HPDE6-E6E7 (cell line): ENCODE measurements at regions not wholly inside any gene's neighbourhood (a gene's known extent, or its start where the extent isn't known, plus 50 kb on each side); places are given as distances from the start of the nearest gene placed in this dataset.
"Not testable (repeated sequence)": the region's sequence is repeated elsewhere in the genome, so short reads cannot be mapped to it uniquely, and the experiment has no call there.

Experiments used
- DNase-seq: peaks from one replicate; pipeline ENCODE4 v3.0.0; 2011; ENCODE audit warnings: missing footprints; ENCODE audit errors: extremely low spot score

DNA sequence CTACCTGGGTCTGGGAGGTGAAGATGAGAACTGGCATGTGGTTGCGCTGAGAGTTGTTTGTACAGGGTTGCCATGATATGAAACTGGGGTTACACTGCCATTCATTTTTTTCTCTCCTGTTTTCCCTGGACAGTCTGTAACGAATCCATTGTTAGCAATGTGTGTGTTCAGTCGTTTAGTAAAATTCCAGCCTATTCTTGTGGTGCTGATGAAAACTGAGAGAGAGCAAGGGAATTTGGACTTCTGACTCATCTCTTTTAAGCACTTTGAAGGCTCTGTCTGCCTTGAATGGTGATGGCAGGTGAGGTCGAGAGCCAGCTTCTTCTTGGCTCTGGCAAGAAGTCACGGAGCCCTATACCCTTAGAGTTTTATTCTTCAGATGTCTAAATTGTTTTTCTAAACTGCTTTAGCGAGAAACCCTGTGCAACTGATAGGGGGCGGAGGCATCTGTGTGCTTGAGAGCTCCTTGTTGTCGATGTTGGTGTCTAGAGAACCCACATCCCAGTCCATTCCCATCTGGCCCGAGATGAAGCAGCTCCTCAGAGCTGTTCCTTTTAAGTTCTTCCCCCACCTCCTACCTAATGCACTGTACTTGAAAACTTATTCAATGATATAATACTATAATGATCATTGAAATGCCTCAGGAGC, 204.4 kb downstream of the TMX1 start:
- no peak for DNase-seq

DNA sequence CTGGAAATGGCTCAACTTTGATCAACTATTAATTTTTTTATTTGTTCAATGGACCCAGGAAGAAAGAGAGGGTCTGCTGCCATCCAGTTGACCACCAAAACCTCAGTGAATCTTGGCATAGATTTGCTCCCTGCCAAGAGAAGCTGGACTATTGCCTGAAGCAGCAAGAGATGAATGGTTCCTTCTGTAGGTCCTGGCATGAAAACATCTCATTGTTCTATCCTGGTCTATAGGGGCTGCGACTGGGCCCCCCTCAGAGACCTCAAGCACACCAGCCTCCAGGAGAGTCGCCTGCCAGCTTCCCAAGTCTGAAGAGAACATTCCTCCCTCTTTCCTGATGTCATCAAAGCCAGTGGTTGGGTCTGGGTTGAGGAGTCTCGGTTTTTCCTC, 204.9 kb downstream of the TMX1 start:
- DNase-seq, result no peak

DNA sequence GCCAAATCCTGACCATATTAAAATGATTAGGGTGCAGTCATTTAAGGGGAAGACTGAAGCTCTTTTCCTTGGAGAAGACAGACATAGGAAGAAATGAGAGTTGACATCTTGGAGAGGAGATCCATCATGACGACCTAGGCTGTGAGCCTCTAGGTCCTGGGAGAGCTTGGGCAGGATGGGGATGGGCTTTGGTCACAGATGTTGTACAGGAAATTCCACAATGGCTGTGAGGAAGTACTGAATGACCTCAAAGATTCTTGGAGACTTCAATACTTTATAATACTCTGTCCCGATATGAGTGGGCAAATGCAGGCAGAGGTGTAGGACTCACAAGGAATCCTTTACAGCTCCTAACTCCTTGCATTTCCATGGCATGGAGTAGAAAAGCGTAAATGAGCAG, 204.9 kb upstream of the FRMD6 start:
- DNase-seq, result no peak

GRCh38 chr14:51447411-51447810, 204.3 kb upstream of the FRMD6 start:
- DNase-seq, result no peak

GRCh38 chr14:51448831-51449670, 202.7 kb upstream of the FRMD6 start:
- no peak for DNase-seq

DNA sequence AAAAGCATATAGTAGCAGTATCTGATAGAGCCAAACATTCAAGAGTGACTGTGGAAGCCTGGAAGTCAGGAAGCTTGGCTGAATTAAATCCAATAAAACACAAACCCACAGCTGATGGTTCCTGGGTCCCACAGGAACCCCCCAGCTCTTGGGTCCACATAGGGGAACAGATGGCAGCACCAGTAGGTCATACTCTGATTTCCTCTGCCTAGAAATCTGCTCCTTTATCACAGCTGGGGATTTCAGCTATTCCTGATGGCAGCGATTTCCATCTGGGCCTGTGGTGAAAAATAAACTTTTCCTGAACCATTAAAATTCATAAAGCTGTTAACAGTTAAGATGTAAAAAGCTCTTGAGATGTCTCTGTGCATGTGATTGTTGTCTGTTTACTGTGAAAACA, 202.0 kb upstream of the FRMD6 start:
- no peak for DNase-seq

DNA sequence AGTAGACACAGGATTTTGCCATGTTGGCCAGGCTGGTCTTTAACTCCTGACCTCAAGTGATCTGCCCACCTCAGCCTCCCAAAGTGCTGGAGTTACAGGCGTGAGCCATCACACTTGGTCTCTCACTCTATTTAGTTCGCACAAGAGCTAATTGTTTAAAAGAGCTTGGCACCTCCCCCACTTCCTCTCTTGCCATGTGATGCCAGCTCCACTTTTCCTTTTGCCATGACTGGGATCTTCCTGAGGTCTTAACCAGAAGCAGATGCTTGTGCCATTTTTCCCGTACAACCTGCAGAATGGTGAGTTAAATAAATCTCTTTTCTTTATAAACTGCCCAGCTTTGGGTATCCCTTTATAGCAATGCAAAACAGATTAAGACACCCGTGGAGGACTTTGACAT, 200.1 kb upstream of the FRMD6 start:
- no peak for DNase-seq

- no peak for DNase-seq
Observed at GRCh38 chr14:51453869-51454268, 197.8 kb upstream of the FRMD6 start.

- DNase-seq, result no peak
Observed at GRCh38 chr14:51454351-51454750, 197.4 kb upstream of the FRMD6 start.

GRCh38 chr14:51455041-51455835, 196.5 kb upstream of the FRMD6 start:
- no peak for DNase-seq

DNA sequence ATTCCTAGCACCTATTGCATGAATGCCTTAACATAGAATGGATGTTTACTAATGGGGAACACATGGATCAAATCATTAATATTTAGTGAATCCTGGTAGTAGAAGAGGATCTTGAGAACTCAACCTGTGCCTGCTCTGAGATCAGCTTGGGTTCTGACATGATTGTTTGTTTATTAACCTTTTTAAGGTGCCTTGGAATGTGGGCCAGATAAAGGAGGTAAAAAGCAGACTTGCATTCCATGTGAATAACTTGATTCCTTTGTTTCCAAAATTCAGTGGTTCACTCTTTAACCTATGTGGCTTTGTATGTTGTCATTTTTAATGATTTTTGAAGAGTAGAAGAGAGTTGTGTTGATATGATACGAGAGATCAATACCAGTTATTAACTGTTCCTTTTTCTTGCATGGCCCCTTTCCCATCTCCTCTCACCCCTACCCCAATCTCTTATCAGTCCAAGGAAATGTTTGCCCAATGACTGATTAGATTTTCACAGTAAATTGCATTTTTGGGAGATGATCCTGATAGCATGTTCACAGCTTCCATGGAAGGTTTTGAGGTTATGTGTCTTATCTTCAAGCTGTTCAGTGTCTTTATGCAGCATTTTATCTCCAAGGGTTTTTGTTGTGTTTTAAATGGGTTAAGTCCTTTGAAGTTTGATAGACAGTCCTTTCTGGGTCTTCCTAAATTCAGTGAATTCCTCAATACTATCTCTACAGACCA, 193.7 kb upstream of the FRMD6 start:
- no peak for DNase-seq

- DNase-seq, result no peak
Observed at GRCh38 chr14:51458563-51458955, 193.2 kb upstream of the FRMD6 start.

- DNase-seq, result no peak
Observed at GRCh38 chr14:51460011-51460410, 191.7 kb upstream of the FRMD6 start.

DNA sequence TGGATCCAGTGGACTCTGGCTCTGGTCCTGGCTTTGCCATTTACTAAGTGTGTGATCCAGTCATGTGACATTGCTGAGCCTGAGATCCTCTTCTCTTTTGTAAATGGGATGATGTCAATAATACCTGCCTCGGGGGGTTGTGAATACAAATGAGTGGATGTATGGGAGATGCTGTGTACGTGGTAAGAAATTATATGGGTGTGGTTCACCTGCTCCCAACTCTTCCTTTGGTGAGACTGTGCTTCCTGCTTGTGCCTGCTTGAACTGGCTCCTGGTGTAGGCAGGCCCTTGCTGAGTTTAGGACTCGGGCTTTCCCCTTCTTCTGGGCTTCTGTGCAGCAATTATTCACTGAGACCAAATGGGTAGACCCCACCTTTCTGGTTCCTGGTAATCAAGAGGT, 189.5 kb upstream of the FRMD6 start:
- no peak for DNase-seq

DNA sequence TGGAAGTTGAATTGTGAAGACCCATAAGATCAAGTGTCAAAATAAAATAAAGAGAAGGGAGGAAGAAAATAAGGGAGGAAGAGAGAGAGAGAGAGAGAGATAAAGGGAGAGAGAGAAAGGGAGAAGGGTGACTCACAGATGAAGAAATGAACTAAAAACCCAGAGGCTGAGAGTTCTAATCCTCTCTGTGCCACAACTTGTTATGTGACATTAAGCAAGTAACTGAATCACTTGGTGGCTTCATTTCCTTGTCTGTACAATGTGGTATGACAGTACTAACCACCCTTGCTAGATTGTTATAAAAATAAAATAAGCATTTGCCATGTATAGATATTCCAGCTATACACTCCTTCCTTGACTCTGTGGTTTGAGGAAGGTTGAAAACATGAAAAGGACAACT, 189.0 kb upstream of the FRMD6 start:
- DNase-seq, result no peak

DNA sequence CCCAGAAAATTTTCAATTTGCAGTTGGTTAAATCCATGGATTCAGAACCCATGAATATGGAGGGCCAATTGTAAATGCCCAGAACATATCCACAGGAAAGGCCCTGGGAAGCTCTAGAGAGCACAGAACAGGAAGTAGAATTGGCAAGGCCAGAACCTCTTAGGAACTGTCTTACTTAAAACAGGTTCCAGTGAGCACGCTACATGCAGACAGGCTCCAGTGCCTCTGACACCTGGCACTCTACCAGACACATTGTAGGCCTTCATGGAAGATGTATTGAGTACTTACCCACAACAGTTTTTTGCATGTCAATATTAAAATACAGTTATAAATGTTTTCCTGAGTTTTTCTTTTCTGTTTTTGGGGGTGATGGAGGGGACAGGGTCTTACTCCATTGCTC, 188.2 kb upstream of the FRMD6 start:
- DNase-seq, result no peak

- DNase-seq, result no peak
Observed at GRCh38 chr14:51464411-51464810, 187.3 kb upstream of the FRMD6 start.

- DNase-seq, result no peak
Observed at GRCh38 chr14:51465486-51465885, 186.2 kb upstream of the FRMD6 start.

- not testable (repeated sequence) for DNase-seq
Observed at GRCh38 chr14:51467392-51467791, 184.3 kb upstream of the FRMD6 start.

GRCh38 chr14:51468523-51468922, 183.2 kb upstream of the FRMD6 start:
- no peak for DNase-seq

DNA sequence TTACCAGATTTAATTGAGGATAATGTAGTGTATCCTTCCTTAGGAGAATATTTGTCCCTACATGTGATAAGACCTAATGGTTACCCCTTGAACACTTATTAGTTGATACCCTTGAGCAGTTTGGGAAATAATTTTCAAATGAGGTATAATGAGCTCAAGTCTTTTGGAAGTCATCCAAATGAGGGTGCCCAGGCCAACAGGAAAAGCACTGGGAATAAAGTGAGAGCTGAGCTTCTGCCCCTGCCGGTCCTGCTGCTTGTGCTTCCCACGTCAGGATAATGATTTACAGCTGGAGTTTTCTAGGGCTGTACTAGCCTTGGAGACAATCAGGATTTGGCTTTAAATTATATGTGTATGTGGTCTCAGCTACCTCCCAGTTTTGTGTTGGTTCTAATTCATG, 178.8 kb upstream of the FRMD6 start:
- DNase-seq, result no peak

GRCh38 chr14:51473351-51473750, 178.4 kb upstream of the FRMD6 start:
- no peak for DNase-seq
